Suprapubic skin (tissue), 3 donors: ENCODE measurements at regions not wholly inside any gene's neighbourhood (a gene's known extent, or its start where the extent isn't known, plus 50 kb on each side); places are given as distances from the start of the nearest gene placed in this dataset.

ENCODE experiments used
- POLR2AphosphoS5 ChIP-seq, 3 donors: sonication (generic); formaldehyde crosslinking; IDR thresholded peaks; one replicate each; pipeline ENCODE4 v1.6.1; 2017; ENCODE audit warnings: antibody characterized with exemption in 3 of 3
- TF ChIP-seq, protein P1 (sequence below), 2 donors: fragments of 200-600 bp in 1 of 2; fragments of 450-650 bp in 1 of 2; sonication (generic) in 1 of 2; IDR thresholded peaks; one replicate each; pipeline ENCODE4 v1.5.1; 2016 to 2019; ENCODE audit warnings: antibody characterized with exemption in 2 of 2, mild to moderate bottlenecking in 1 of 2, moderate library complexity in 1 of 2

GRCh38 chr18:51865538-51865937 is 474.5 kb upstream of the DCC start:
- TF ChIP-seq, protein P1, sequence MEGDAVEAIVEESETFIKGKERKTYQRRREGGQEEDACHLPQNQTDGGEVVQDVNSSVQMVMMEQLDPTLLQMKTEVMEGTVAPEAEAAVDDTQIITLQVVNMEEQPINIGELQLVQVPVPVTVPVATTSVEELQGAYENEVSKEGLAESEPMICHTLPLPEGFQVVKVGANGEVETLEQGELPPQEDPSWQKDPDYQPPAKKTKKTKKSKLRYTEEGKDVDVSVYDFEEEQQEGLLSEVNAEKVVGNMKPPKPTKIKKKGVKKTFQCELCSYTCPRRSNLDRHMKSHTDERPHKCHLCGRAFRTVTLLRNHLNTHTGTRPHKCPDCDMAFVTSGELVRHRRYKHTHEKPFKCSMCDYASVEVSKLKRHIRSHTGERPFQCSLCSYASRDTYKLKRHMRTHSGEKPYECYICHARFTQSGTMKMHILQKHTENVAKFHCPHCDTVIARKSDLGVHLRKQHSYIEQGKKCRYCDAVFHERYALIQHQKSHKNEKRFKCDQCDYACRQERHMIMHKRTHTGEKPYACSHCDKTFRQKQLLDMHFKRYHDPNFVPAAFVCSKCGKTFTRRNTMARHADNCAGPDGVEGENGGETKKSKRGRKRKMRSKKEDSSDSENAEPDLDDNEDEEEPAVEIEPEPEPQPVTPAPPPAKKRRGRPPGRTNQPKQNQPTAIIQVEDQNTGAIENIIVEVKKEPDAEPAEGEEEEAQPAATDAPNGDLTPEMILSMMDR (IDR thresholded peaks at IDR 0.05): no peak
- no peak for TF ChIP-seq POLR2AphosphoS5 (IDR thresholded peaks at IDR 0.05)
